Gastroesophageal sphincter (tissue), 4 donors: ENCODE measurements at regions not wholly inside any gene's neighbourhood (a gene's known extent, or its start where the extent isn't known, plus 50 kb on each side); places are given as distances from the start of the nearest gene placed in this dataset.
A peak's percentile ranks its signal among the peaks of the same experiment; 100 is the strongest.

Experiments
- ATAC-seq: fragments of 150-250 bp; one replicate; pipeline ENCODE4 v1.9.1; 2016; ENCODE audit warnings: mild to moderate bottlenecking, moderate library complexity
- H3K27ac ChIP-seq, 4 donors: fragments of 200-600 bp; sonication (generic) in 3 of 4; 1 replicate in 3 of 4; 2 replicates in 1 of 4; pipeline ENCODE4 v1.5.1; 2016 to 2019
- H3K27me3 ChIP-seq: fragments of 200-600 bp; sonication (generic); one replicate; pipeline ENCODE4 v1.5.1; 2019
- H3K36me3 ChIP-seq, 2 donors: fragments of 200-600 bp; sonication (generic); one replicate each; pipeline ENCODE4 v1.5.1; 2019; ENCODE audit warnings: control low read depth in 1 of 2
- H3K4me1 ChIP-seq, 3 donors: fragments of 200-600 bp; sonication (generic); 1 replicate in 2 of 3; 2 replicates in 1 of 3; pipeline ENCODE4 v1.5.1; 2016 to 2019; ENCODE audit warnings: control low read depth in 2 of 3
- H3K4me3 ChIP-seq, 2 donors: fragments of 200-600 bp; sonication (generic); one replicate each; pipeline ENCODE4 v1.5.1; 2019; ENCODE audit warnings: mild to moderate bottlenecking in 1 of 2, moderate library complexity in 1 of 2
- H3K9me3 ChIP-seq, 3 donors: fragments of 200-600 bp; sonication (generic); one replicate each; pipeline ENCODE4 v1.5.1; 2017 to 2019; ENCODE audit warnings: control low read depth in 2 of 3
- CTCF ChIP-seq, 4 experiments: fragments of 200-600 bp in 2 of 4; fragments of 450-650 bp in 2 of 4; sonication (generic) in 1 of 4; IDR thresholded peaks; one replicate each; pipeline ENCODE4 v1.5.1; 2017 to 2019; ENCODE audit warnings: antibody characterized with exemption in 4 of 4, mild to moderate bottlenecking in 2 of 4, moderate library complexity in 2 of 4
- EP300 ChIP-seq: sonication (generic); formaldehyde crosslinking; IDR thresholded peaks from one replicate; pipeline ENCODE4 v1.6.1; 2017; ENCODE audit warnings: antibody characterized with exemption, mild to moderate bottlenecking
- POLR2A ChIP-seq, 2 donors: fragments of 450-650 bp; IDR thresholded peaks; one replicate each; pipeline ENCODE4 v1.6.1; 2017; ENCODE audit warnings: antibody characterized with exemption in 2 of 2, mild to moderate bottlenecking in 2 of 2, moderate library complexity in 1 of 2
- POLR2AphosphoS5 ChIP-seq: sonication (generic); formaldehyde crosslinking; IDR thresholded peaks from one replicate; pipeline ENCODE4 v1.6.1; 2017; ENCODE audit warnings: antibody characterized with exemption
- WGBS, 2 donors: methylation state at CpG; one replicate each; pipeline ENCODE4 v1.1.5; 2018; ENCODE audit warnings: low coverage in 1 of 2; 5-methylcytosine and 5-hydroxymethylcytosine counted together

- Histone ChIP-seq H3K4me3 (no peak overlapping the region), H3K9me3 (no peaks in the 10 kb centered on the region), H3K27ac (no peak overlapping the region), H3K4me1 (no peaks in the 10 kb centered on the region), H3K27me3 (no peaks in the 10 kb centered on the region), H3K36me3 (no peaks in the 10 kb centered on the region)
- WGBS, 2 donors, result 21 to 43% methylated on average over 1 to 2 of the region's 2 CpGs
- no peak for ATAC-seq
- TF ChIP-seq POLR2A (IDR thresholded peaks at IDR 0.05) (no peak), POLR2AphosphoS5 (no peak), EP300 (no peak), CTCF (IDR thresholded peaks at IDR 0.05) (no peak)
Measured at GRCh38 chrX:49756692-49757091, 60.9 kb upstream of the PAGE1 start.

- Histone ChIP-seq H3K36me3 (no peaks in the 10 kb centered on the region), H3K4me1 (no peaks in the 10 kb centered on the region), H3K9me3 (no peaks in the 10 kb centered on the region), H3K27ac (no peak overlapping the region), H3K4me3 (no peak overlapping the region), H3K27me3 (no peaks in the 10 kb centered on the region)
- ATAC-seq, result no peak
- TF ChIP-seq CTCF (IDR thresholded peaks at IDR 0.05) (peak; percentile 20 to 59 (median 34)), EP300 (no peak), POLR2AphosphoS5 (no peak)
- 13 to 29% methylated on average over 4 to 5 of the region's 6 CpGs for WGBS, 2 donors
Measured at GRCh38 chrX:49754233-49754857, 58.6 kb upstream of the PAGE1 start.

- ATAC-seq, result no peak
- no peak for TF ChIP-seq POLR2AphosphoS5
- no peak for TF ChIP-seq EP300
- TF ChIP-seq CTCF (IDR thresholded peaks at IDR 0.05), result no peak
- TF ChIP-seq POLR2A (IDR thresholded peaks at IDR 0.05), result no peak
- H3K27me3 ChIP-seq, result no peaks in the 10 kb centered on the region
- H3K27ac ChIP-seq, result no peak overlapping the region
- no peaks in the 10 kb centered on the region for H3K9me3 ChIP-seq
- H3K4me1 ChIP-seq, result no peaks in the 10 kb centered on the region
- WGBS, 2 donors, result 90 to 100% methylated on average over 2 of the region's 5 CpGs
- H3K4me3 ChIP-seq, result no peak overlapping the region
- H3K36me3 ChIP-seq, result no peaks in the 10 kb centered on the region
Measured at GRCh38 chrX:49753691-49754090, 57.9 kb upstream of the PAGE1 start.

GRCh38 chrX:49748211-49748956 is 52.6 kb upstream of the PAGE1 start:
- ATAC-seq, result peak; percentile 74
- H3K36me3 ChIP-seq, result no peaks in the 10 kb centered on the region
- H3K4me1 ChIP-seq, result no peaks in the 10 kb centered on the region
- TF ChIP-seq EP300, result no peak
- no peak overlapping the region for H3K4me3 ChIP-seq
- no peaks in the 10 kb centered on the region for H3K27me3 ChIP-seq
- no peak overlapping the region for H3K27ac ChIP-seq
- H3K9me3 ChIP-seq, result no peaks in the 10 kb centered on the region
- WGBS, 2 donors, result 0 to 24% methylated on average over 1 to 2 of the region's 2 CpGs

- no peak for ATAC-seq
- Histone ChIP-seq H3K9me3 (no peaks in the 10 kb centered on the region), H3K4me3 (no peak overlapping the region), H3K4me1 (no peaks in the 10 kb centered on the region), H3K27me3 (no peaks in the 10 kb centered on the region), H3K36me3 (no peaks in the 10 kb centered on the region), H3K27ac (no peak overlapping the region)
- TF ChIP-seq POLR2AphosphoS5 (no peak), CTCF (IDR thresholded peaks at IDR 0.05) (no peak), EP300 (no peak)
- WGBS, 2 donors, result 33 to 80% methylated on average over 1 of the region's 1 CpG
Measured at GRCh38 chrX:49746306-49746705, 50.5 kb upstream of the PAGE1 start.
